OCI-LY1 (cell line): ENCODE measurements at regions not wholly inside any gene's neighbourhood (a gene's known extent, or its start where the extent isn't known, plus 50 kb on each side); places are given as distances from the start of the nearest gene placed in this dataset.
"Not testable (repeated sequence)": the region's sequence is repeated elsewhere in the genome, so short reads cannot be mapped to it uniquely, and the experiment has no call there.

Experiments
- H2AFZ ChIP-seq: fragments of 200-600 bp; sonication (generic), shearing (Covaris generic); 2 replicates; pipeline ENCODE4 v1.6.0; 2014; ENCODE audit warnings: antibody characterized with exemption, mild to moderate bottlenecking, low read length
- H3F3A ChIP-seq: fragments of 200-600 bp; sonication (generic), shearing (Covaris generic); 2 replicates; pipeline ENCODE4 v1.6.0; 2014; ENCODE audit warnings: mild to moderate bottlenecking, antibody characterized with exemption, low read length, moderate library complexity; ENCODE audit not compliant: insufficient read depth
- H3K27ac ChIP-seq: fragments of 200-600 bp; sonication (generic); 2 replicates; pipeline ENCODE4 v1.5.1; 2014; ENCODE audit warnings: low read length, mixed run types, mild to moderate bottlenecking, low read depth; ENCODE audit not compliant: poor library complexity, severe bottlenecking
- H3K27me3 ChIP-seq: fragments of 200-600 bp; sonication (generic); 2 replicates; pipeline ENCODE4 v1.6.0; 2014; ENCODE audit warnings: antibody characterized with exemption, mild to moderate bottlenecking, low read length, moderate library complexity; ENCODE audit not compliant: insufficient read depth
- H3K36me3 ChIP-seq: fragments of 200-600 bp; sonication (generic); 2 replicates; pipeline ENCODE4 v1.6.1; 2014; ENCODE audit warnings: mild to moderate bottlenecking, antibody characterized with exemption, low read length, moderate library complexity, mixed read lengths; ENCODE audit not compliant: insufficient read depth
- H3K4me1 ChIP-seq: fragments of 200-600 bp; sonication (generic); 2 replicates; pipeline ENCODE4 v1.5.1; 2014; ENCODE audit warnings: mild to moderate bottlenecking, low read length, moderate library complexity; ENCODE audit not compliant: insufficient read depth, severe bottlenecking
- H3K4me2 ChIP-seq: fragments of 200-600 bp; sonication (generic), shearing (Covaris generic); 2 replicates; pipeline ENCODE4 v1.6.1; 2014; ENCODE audit warnings: low read length
- H3K4me3 ChIP-seq: fragments of 200-600 bp; sonication (generic); 2 replicates; pipeline ENCODE4 v1.5.1; 2014; ENCODE audit warnings: low read length, low read depth, mild to moderate bottlenecking, mixed read lengths; ENCODE audit not compliant: poor library complexity, severe bottlenecking
- H3K79me2 ChIP-seq: fragments of 200-600 bp; shearing (Covaris generic); 2 replicates; pipeline ENCODE4 v1.6.1; 2016; ENCODE audit warnings: mixed run types, low read length, mixed read lengths; ENCODE audit not compliant: insufficient read depth
- H3K9ac ChIP-seq: fragments of 200-600 bp; sonication (generic), shearing (Covaris generic); 2 replicates; pipeline ENCODE4 v1.6.1; 2014; ENCODE audit warnings: mild to moderate bottlenecking, low read length, mixed read lengths
- H3K9me2 ChIP-seq: fragments of 200-600 bp; sonication (generic), shearing (Covaris generic); 2 replicates; pipeline ENCODE4 v1.6.1; 2014; ENCODE audit warnings: low read depth, mild to moderate bottlenecking, low read length, mixed read lengths
- H3K9me3 ChIP-seq: fragments of 200-600 bp; shearing (Covaris generic); 2 replicates; pipeline ENCODE4 v1.6.1; 2014; ENCODE audit warnings: low read length, mixed read lengths
- H4K20me1 ChIP-seq: fragments of 200-600 bp; sonication (generic), shearing (Covaris generic); 2 replicates; pipeline ENCODE4 v1.6.0; 2016; ENCODE audit warnings: mild to moderate bottlenecking, low read length; ENCODE audit not compliant: insufficient read depth

GRCh38 chr17:16837468-16838266, 134.3 kb downstream of the TNFRSF13B start:
- H3K27ac ChIP-seq, H3K79me2 ChIP-seq, H4K20me1 ChIP-seq, H3F3A ChIP-seq, H2AFZ ChIP-seq, H3K4me1 ChIP-seq, H3K9me3 ChIP-seq, H3K9me2 ChIP-seq, H3K36me3 ChIP-seq, H3K9ac ChIP-seq, H3K4me3 ChIP-seq, H3K4me2 ChIP-seq, H3K27me3 ChIP-seq: not testable (repeated sequence)

- not testable (repeated sequence) for H3K27me3 ChIP-seq, H3K9me2 ChIP-seq
These were observed 135.5 kb downstream of the TNFRSF13B start for GRCh38 chr17:16836315-16836915.

GRCh38 chr17:16833517-16833916, 138.4 kb downstream of the TNFRSF13B start:
- H3K4me2 ChIP-seq, H3K9me3 ChIP-seq, H3K4me1 ChIP-seq, H2AFZ ChIP-seq, H3K4me3 ChIP-seq, H3K79me2 ChIP-seq, H3K9ac ChIP-seq, H3K36me3 ChIP-seq, H3K9me2 ChIP-seq, H3F3A ChIP-seq, H3K27me3 ChIP-seq, H3K27ac ChIP-seq, H4K20me1 ChIP-seq: not testable (repeated sequence)

More at GRCh38 chr17:16836315-16836915, 135.5 kb downstream of the TNFRSF13B start:
- H3K36me3 ChIP-seq, H3K4me1 ChIP-seq, H3K4me2 ChIP-seq, H3K9me3 ChIP-seq, H3K4me3 ChIP-seq, H3K9ac ChIP-seq, H4K20me1 ChIP-seq, H3K79me2 ChIP-seq, H2AFZ ChIP-seq, H3K27ac ChIP-seq, H3F3A ChIP-seq: not testable (repeated sequence)

GRCh38 chr17:16832853-16833252, 139.1 kb downstream of the TNFRSF13B start:
- not testable (repeated sequence) for H3F3A ChIP-seq, H3K79me2 ChIP-seq, H3K9ac ChIP-seq

GRCh38 chr17:16832206-16832605, 139.7 kb downstream of the TNFRSF13B start:
- not testable (repeated sequence) for H3K4me1 ChIP-seq, H3K9ac ChIP-seq, H3K4me2 ChIP-seq, H3K79me2 ChIP-seq, H3K4me3 ChIP-seq, H3K27ac ChIP-seq, H2AFZ ChIP-seq, H3K9me2 ChIP-seq, H3K27me3 ChIP-seq, H3F3A ChIP-seq, H3K9me3 ChIP-seq, H3K36me3 ChIP-seq, H4K20me1 ChIP-seq

More at GRCh38 chr17:16832853-16833252, 139.1 kb downstream of the TNFRSF13B start:
- not testable (repeated sequence) for H3K9me3 ChIP-seq, H4K20me1 ChIP-seq, H3K27me3 ChIP-seq, H2AFZ ChIP-seq, H3K4me1 ChIP-seq, H3K4me3 ChIP-seq, H3K36me3 ChIP-seq, H3K27ac ChIP-seq, H3K4me2 ChIP-seq, H3K9me2 ChIP-seq

GRCh38 chr17:16830770-16831169, 140.7 kb downstream of the CCDC144A start:
- not testable (repeated sequence) for H3K27me3 ChIP-seq, H3K36me3 ChIP-seq, H3K9me2 ChIP-seq, H3K4me1 ChIP-seq, H3K79me2 ChIP-seq, H3K9me3 ChIP-seq, H3F3A ChIP-seq, H4K20me1 ChIP-seq, H3K4me3 ChIP-seq, H3K9ac ChIP-seq, H2AFZ ChIP-seq, H3K4me2 ChIP-seq, H3K27ac ChIP-seq

GRCh38 chr17:16830219-16830618, 140.2 kb downstream of the CCDC144A start:
- H4K20me1 ChIP-seq, H3K4me3 ChIP-seq, H3K9me2 ChIP-seq, H3K9me3 ChIP-seq, H3K9ac ChIP-seq, H3K4me2 ChIP-seq, H3K4me1 ChIP-seq, H3K36me3 ChIP-seq, H3K27me3 ChIP-seq, H2AFZ ChIP-seq, H3K79me2 ChIP-seq, H3F3A ChIP-seq, H3K27ac ChIP-seq: not testable (repeated sequence)
